ENCODE measurements at regions not wholly inside any gene's neighbourhood (a gene's known extent, or its start where the extent isn't known, plus 50 kb on each side); places are given as distances from the start of the nearest gene placed in this dataset.

DNA sequence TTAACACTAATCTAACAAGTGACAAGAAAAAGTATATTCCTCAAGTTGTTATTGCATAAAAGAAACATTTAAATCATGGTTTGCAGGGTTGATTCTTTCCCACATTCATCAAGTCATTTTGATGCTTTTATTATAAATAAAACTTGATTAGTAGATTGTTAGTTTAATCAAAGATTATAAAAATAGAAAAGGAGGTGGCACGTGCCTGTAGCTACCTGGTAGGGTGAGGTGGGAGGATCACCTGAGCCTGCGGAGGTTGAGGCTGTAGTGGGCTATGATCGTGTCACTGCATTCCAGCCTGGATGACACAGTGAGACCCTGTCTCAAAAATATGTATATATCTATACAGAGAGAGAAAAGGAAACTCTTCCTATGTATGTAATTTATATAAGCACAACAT, 433.2 kb upstream of the RGS6 start:
- H3K4me3 ChIP-seq (ENCODE audit: low read length): no peak overlapping the region

DNA sequence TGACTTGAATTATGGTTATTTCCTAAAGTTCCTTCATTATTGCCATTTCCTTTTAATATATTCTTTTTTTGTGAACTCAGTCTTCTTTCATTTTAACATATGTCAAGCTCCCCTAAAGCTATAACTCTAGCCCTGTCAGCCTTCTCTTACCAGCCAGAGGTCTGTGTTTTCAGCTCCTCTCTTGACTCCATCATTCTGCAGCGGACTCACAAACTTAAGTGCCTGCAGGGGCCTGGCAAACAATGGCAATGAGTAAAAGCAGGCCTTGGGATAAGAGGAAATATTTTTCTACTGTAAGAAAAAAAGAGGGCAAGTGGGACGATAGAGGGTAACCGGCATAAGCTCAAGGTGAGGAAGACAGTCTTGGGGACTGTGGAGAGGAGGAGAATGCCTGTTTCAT, 424.5 kb upstream of the RGS6 start:
- Histone ChIP-seq H3K79me2 (replicated peaks; ENCODE audit: insufficient read depth, low read length) (no peaks in the 10 kb centered on the region), H3K9ac (ENCODE audit: low read length) (no peak overlapping the region), H3K9me3 (ENCODE audit: low read length) (no peaks in the 10 kb centered on the region), H3K4me2 (ENCODE audit: low read length) (no peak overlapping the region), H3K27me3 (ENCODE audit: insufficient read depth, low read depth, low read length) (no peaks in the 10 kb centered on the region), H3K36me3 (ENCODE audit: insufficient read depth, low read length) (no peaks in the 10 kb centered on the region), H3K4me3 (ENCODE audit: low read length) (no peak overlapping the region), H2AFZ (ENCODE audit: low read depth, low read length) (no peak overlapping the region), H3K9me2 (ENCODE audit: insufficient read depth, low read length) (no peaks in the 10 kb centered on the region), H3K27ac (ENCODE audit: low read length) (no peak overlapping the region), H4K20me1 (ENCODE audit: insufficient read depth) (no peaks in the 10 kb centered on the region), H3F3A (ENCODE audit: insufficient read depth, low read length, poor library complexity, severe bottlenecking) (no peaks in the 10 kb centered on the region)
- TF ChIP-seq POLR2AphosphoS5 (IDR thresholded peaks at IDR 0.05) (no peak), CTCF (IDR thresholded peaks at IDR 0.05; ENCODE audit: poor library complexity, severe bottlenecking) (no peak), EZH2 (IDR thresholded peaks at IDR 0.05; ENCODE audit: borderline replicate concordance, insufficient read depth, low read length, poor library complexity, severe bottlenecking) (no peak), RAD21 (conservative IDR thresholded peaks at IDR 0.05) (no peak), SMC3 (conservative IDR thresholded peaks at IDR 0.05; ENCODE audit: poor library complexity) (no peak), EP300 (conservative IDR thresholded peaks at IDR 0.05; ENCODE audit: poor library complexity, severe bottlenecking) (no peak), MXI1 (conservative IDR thresholded peaks at IDR 0.05; ENCODE audit: poor library complexity, severe bottlenecking) (no peak), TAF1 (IDR thresholded peaks at IDR 0.05; ENCODE audit: low read depth) (no peak)
- TF ChIP-seq, protein P1, sequence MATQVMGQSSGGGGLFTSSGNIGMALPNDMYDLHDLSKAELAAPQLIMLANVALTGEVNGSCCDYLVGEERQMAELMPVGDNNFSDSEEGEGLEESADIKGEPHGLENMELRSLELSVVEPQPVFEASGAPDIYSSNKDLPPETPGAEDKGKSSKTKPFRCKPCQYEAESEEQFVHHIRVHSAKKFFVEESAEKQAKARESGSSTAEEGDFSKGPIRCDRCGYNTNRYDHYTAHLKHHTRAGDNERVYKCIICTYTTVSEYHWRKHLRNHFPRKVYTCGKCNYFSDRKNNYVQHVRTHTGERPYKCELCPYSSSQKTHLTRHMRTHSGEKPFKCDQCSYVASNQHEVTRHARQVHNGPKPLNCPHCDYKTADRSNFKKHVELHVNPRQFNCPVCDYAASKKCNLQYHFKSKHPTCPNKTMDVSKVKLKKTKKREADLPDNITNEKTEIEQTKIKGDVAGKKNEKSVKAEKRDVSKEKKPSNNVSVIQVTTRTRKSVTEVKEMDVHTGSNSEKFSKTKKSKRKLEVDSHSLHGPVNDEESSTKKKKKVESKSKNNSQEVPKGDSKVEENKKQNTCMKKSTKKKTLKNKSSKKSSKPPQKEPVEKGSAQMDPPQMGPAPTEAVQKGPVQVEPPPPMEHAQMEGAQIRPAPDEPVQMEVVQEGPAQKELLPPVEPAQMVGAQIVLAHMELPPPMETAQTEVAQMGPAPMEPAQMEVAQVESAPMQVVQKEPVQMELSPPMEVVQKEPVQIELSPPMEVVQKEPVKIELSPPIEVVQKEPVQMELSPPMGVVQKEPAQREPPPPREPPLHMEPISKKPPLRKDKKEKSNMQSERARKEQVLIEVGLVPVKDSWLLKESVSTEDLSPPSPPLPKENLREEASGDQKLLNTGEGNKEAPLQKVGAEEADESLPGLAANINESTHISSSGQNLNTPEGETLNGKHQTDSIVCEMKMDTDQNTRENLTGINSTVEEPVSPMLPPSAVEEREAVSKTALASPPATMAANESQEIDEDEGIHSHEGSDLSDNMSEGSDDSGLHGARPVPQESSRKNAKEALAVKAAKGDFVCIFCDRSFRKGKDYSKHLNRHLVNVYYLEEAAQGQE (IDR thresholded peaks at IDR 0.05; ENCODE audit: borderline replicate concordance): no peak

More for the DNA sequence above, 433.2 kb upstream of the RGS6 start:
- Histone ChIP-seq H3K36me3 (ENCODE audit: insufficient read depth, low read length) (no peaks in the 10 kb centered on the region), H4K20me1 (ENCODE audit: insufficient read depth) (no peaks in the 10 kb centered on the region), H3K9me3 (ENCODE audit: low read length) (no peaks in the 10 kb centered on the region), H3K79me2 (replicated peaks; ENCODE audit: insufficient read depth, low read length) (peaks cover 3% of the 10 kb centered on the region), H3K4me2 (ENCODE audit: low read length) (no peak overlapping the region), H3K27ac (ENCODE audit: low read length) (no peak overlapping the region), H2AFZ (ENCODE audit: low read depth, low read length) (no peak overlapping the region), H3K27me3 (ENCODE audit: insufficient read depth, low read depth, low read length) (no peaks in the 10 kb centered on the region), H3K9me2 (ENCODE audit: insufficient read depth, low read length) (no peaks in the 10 kb centered on the region), H3K9ac (ENCODE audit: low read length) (no peak overlapping the region), H3F3A (ENCODE audit: insufficient read depth, low read length, poor library complexity, severe bottlenecking) (no peaks in the 10 kb centered on the region)
- TF ChIP-seq RAD21 (conservative IDR thresholded peaks at IDR 0.05) (no peak), SMC3 (conservative IDR thresholded peaks at IDR 0.05; ENCODE audit: poor library complexity) (no peak), EZH2 (IDR thresholded peaks at IDR 0.05; ENCODE audit: borderline replicate concordance, insufficient read depth, low read length, poor library complexity, severe bottlenecking) (no peak), MXI1 (conservative IDR thresholded peaks at IDR 0.05; ENCODE audit: poor library complexity, severe bottlenecking) (no peak), POLR2AphosphoS5 (IDR thresholded peaks at IDR 0.05) (no peak), TAF1 (IDR thresholded peaks at IDR 0.05; ENCODE audit: low read depth) (no peak), CTCF (IDR thresholded peaks at IDR 0.05; ENCODE audit: poor library complexity, severe bottlenecking) (no peak), EP300 (conservative IDR thresholded peaks at IDR 0.05; ENCODE audit: poor library complexity, severe bottlenecking) (no peak)
- TF ChIP-seq, protein P1 (IDR thresholded peaks at IDR 0.05; ENCODE audit: borderline replicate concordance): no peak
